GM23338 (cell line): ENCODE measurements at regions not wholly inside any gene's neighbourhood (a gene's known extent, or its start where the extent isn't known, plus 50 kb on each side); places are given as distances from the start of the nearest gene placed in this dataset.

Experiments
- ATAC-seq: fragments of 200-7000 bp; cut with Tn5 transposase; 3 replicates; pipeline ENCODE4 v1.9.1; 2020
- DNase-seq: peaks from one replicate; pipeline ENCODE4 v3.0.0-alpha.2; 2015; ENCODE audit warnings: low spot score
- H2AFZ ChIP-seq: fragments of 200-600 bp; sonication (generic); 2 replicates; pipeline ENCODE4 v1.8.0; 2016; ENCODE audit warnings: antibody characterized with exemption, mild to moderate bottlenecking, moderate library complexity
- H3F3A ChIP-seq: fragments of 200-600 bp; sonication (generic); replicated peaks from 2 replicates; pipeline ENCODE4 v1.8.0; 2017; ENCODE audit warnings: antibody characterized with exemption, mixed run types, low read depth
- H3K27ac ChIP-seq: fragments of 200-600 bp; sonication (generic); 2 replicates; pipeline ENCODE4 v1.6.1; 2016; ENCODE audit warnings: low read depth
- H3K27me3 ChIP-seq: fragments of 200-600 bp; sonication (generic); 2 replicates; pipeline ENCODE4 v1.8.0; 2016; ENCODE audit warnings: mild to moderate bottlenecking, mixed run types, moderate library complexity; ENCODE audit not compliant: insufficient read depth
- H3K36me3 ChIP-seq: fragments of 200-600 bp; sonication (generic); 2 replicates; pipeline ENCODE4 v1.8.0; 2016; ENCODE audit warnings: mild to moderate bottlenecking; ENCODE audit not compliant: insufficient read depth
- H3K4me1 ChIP-seq: fragments of 200-600 bp; sonication (generic); 2 replicates; pipeline ENCODE4 v1.8.0; 2016; ENCODE audit warnings: mild to moderate bottlenecking, moderate library complexity; ENCODE audit not compliant: insufficient read depth
- H3K4me2 ChIP-seq: fragments of 200-600 bp; sonication (generic); 2 replicates; pipeline ENCODE4 v1.7.1; 2017; ENCODE audit warnings: mixed run types
- H3K4me3 ChIP-seq: fragments of 200-600 bp; sonication (generic); 2 replicates; pipeline ENCODE4 v1.6.1; 2016; ENCODE audit warnings: mixed run types
- H3K79me2 ChIP-seq: fragments of 200-600 bp; sonication (generic); replicated peaks from 2 replicates; pipeline ENCODE4 v1.8.0; 2017; ENCODE audit warnings: mild to moderate bottlenecking; ENCODE audit not compliant: insufficient read depth
- H3K9me2 ChIP-seq: fragments of 200-600 bp; sonication (generic); 2 replicates; pipeline ENCODE4 v1.8.0; 2017; ENCODE audit not compliant: insufficient read depth
- H4K20me1 ChIP-seq: fragments of 200-600 bp; sonication (generic); replicated peaks from 2 replicates; pipeline ENCODE4 v1.8.0; 2017; ENCODE audit warnings: mild to moderate bottlenecking; ENCODE audit not compliant: insufficient read depth
- H3K27ac Mint-ChIP-seq: 2 replicates; pipeline ENCODE4 v1.8.0; 2020; ENCODE audit warnings: inconsistent platforms, mild to moderate bottlenecking, moderate library complexity, mixed read lengths
- H3K27me3 Mint-ChIP-seq: 3 replicates; pipeline ENCODE4 v1.8.0; 2022; ENCODE audit warnings: low read depth, mild to moderate bottlenecking, moderate library complexity, mixed read lengths, inconsistent platforms; ENCODE audit not compliant: insufficient read depth, poor library complexity
- H3K36me3 Mint-ChIP-seq: 3 replicates; pipeline ENCODE4 v1.8.0; 2021; ENCODE audit warnings: low read depth, mild to moderate bottlenecking, inconsistent platforms, moderate library complexity, mixed read lengths
- H3K4me1 Mint-ChIP-seq: 3 replicates; pipeline ENCODE4 v1.8.0; 2020; ENCODE audit warnings: mild to moderate bottlenecking, inconsistent platforms, mixed read lengths
- H3K4me3 Mint-ChIP-seq: 3 replicates; pipeline ENCODE4 v1.8.0; 2021; ENCODE audit warnings: moderate library complexity, mild to moderate bottlenecking, inconsistent platforms, mixed read lengths
- H3K9me3 Mint-ChIP-seq: 3 replicates; pipeline ENCODE4 v1.8.0; 2020; ENCODE audit warnings: moderate library complexity, mild to moderate bottlenecking, inconsistent platforms, mixed read lengths
- CREB1 ChIP-seq: fragments of 250-450 bp; sonication (Bioruptor Pico); IDR thresholded peaks from 2 replicates; pipeline ENCODE4 v1.5.0; 2020; ENCODE audit warnings: low read depth, mild to moderate bottlenecking, moderate library complexity
- EZH2 ChIP-seq: fragments of 200-600 bp; sonication (generic); IDR thresholded peaks from one replicate; pipeline ENCODE4 v1.8.0; 2017; ENCODE audit warnings: antibody characterized with exemption, mild to moderate bottlenecking, low read depth; ENCODE audit not compliant: unreplicated experiment
- EZH2phosphoT487 ChIP-seq: fragments of 200-600 bp; sonication (generic); IDR thresholded peaks from one replicate; pipeline ENCODE4 v1.8.1; 2018; ENCODE audit warnings: antibody characterized with exemption; ENCODE audit not compliant: unreplicated experiment
- JUNB ChIP-seq: IDR thresholded peaks from one replicate; pipeline ENCODE4 v1.6.1; 2016; ENCODE audit warnings: antibody characterized with exemption; ENCODE audit not compliant: unreplicated experiment
- NANOG ChIP-seq: IDR thresholded peaks from 2 replicates; pipeline ENCODE4 v1.6.1; 2016; ENCODE audit warnings: antibody characterized with exemption, borderline replicate concordance
- POLR2AphosphoS5 ChIP-seq: IDR thresholded peaks from 2 replicates; pipeline ENCODE4 v1.6.1; 2016; ENCODE audit warnings: antibody characterized with exemption, low read depth
- STAT1 ChIP-seq: IDR thresholded peaks from one replicate; pipeline ENCODE4 v1.6.1; 2016; ENCODE audit warnings: antibody characterized with exemption; ENCODE audit not compliant: unreplicated experiment
- ZNF114 ChIP-seq: fragments of 250-450 bp; sonication (Bioruptor Pico); IDR thresholded peaks from 2 replicates; pipeline ENCODE4 v1.5.0; 2020; ENCODE audit warnings: mild to moderate bottlenecking, moderate library complexity
- ZNF331 ChIP-seq: fragments of 250-450 bp; sonication (Bioruptor Pico); IDR thresholded peaks from 2 replicates; pipeline ENCODE4 v1.5.0; 2020; ENCODE audit warnings: low read depth, mild to moderate bottlenecking, moderate library complexity
- TF ChIP-seq, protein P1 (sequence below), 2 experiments: fragments of 200-600 bp in 1 of 2; sonication (generic) in 1 of 2; conservative IDR thresholded peaks; 2 replicates each; pipeline versions ENCODE4 v1.5.1 to v1.6.1; 2016 to 2017; ENCODE audit warnings: antibody characterized with exemption in 2 of 2, low read depth in 2 of 2, mild to moderate bottlenecking in 2 of 2, moderate library complexity in 1 of 2
- TF ChIP-seq, protein P2 (sequence below): fragments of 250-450 bp; sonication (Bioruptor Pico); IDR thresholded peaks from 2 replicates; pipeline ENCODE4 v1.5.0; 2020; ENCODE audit warnings: mild to moderate bottlenecking, moderate library complexity
- TF ChIP-seq, protein P3 (sequence below): IDR thresholded peaks from 2 replicates; pipeline ENCODE4 v1.6.1; 2016; ENCODE audit warnings: antibody characterized with exemption

DNA sequence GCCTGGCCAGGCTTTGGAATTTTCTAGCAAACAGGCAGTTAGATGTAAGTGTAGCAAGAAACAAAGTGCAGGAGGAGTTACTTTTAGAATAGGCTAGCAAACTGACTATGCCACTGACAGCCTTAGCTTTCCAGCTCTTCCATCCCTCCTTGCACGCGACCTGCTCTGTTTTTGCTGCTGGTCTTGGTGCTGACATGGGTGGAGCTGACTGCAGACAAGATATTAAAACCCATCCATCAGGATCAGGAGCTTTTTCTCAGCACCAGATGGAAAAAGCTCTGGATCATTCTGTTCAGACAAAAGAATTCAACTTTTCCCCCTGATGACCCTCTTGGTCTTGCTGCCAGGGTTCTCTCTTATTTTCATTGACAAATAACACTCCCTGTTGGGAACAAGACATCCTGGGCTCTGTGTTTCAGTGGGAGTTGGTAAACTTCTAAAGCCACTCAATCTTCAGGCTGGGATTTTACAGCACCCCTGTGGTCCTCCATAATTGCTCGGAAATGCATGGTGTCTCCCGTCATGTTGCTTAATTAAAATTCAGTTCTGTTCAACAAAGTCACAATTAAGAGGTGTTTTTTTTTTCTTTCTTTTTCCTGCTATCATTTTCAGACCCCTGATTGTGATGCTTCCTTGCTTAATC, 240.0 kb upstream of the LARGE1 start:
- Histone ChIP-seq H4K20me1 (no peaks in the 10 kb centered on the region), H3K4me3 (no peak overlapping the region), H3K4me1 (peaks cover 7% of the 10 kb centered on the region; the same call in 1 of the 2 replicates), H3K79me2 (no peaks in the 10 kb centered on the region), H3K4me2 (no peak overlapping the region), H3K27ac (no peak overlapping the region), H3F3A (no peaks in the 10 kb centered on the region), H3K27me3 (no peaks in the 10 kb centered on the region), H3K36me3 (no peaks in the 10 kb centered on the region), H2AFZ (no peak overlapping the region; the same call in 1 of the 2 replicates), H3K9me2 (peaks cover 6% of the 10 kb centered on the region)
- H3K36me3 Mint-ChIP-seq: no peaks in the 10 kb centered on the region; the same call in 2 of the 3 replicates
- H3K4me3 Mint-ChIP-seq: no peak overlapping the region
- peaks cover 21% of the 10 kb centered on the region for H3K4me1 Mint-ChIP-seq
- DNase-seq: peak; percentile 11
- H3K9me3 Mint-ChIP-seq: peaks cover 53% of the 10 kb centered on the region
- TF ChIP-seq JUNB: no peak
- TF ChIP-seq ZNF114 (CRISPR knock-in tag): no peak
- peak; percentile 71 for ATAC-seq
- H3K27me3 Mint-ChIP-seq: no peaks in the 10 kb centered on the region
- H3K27ac Mint-ChIP-seq: no peak overlapping the region

DNA sequence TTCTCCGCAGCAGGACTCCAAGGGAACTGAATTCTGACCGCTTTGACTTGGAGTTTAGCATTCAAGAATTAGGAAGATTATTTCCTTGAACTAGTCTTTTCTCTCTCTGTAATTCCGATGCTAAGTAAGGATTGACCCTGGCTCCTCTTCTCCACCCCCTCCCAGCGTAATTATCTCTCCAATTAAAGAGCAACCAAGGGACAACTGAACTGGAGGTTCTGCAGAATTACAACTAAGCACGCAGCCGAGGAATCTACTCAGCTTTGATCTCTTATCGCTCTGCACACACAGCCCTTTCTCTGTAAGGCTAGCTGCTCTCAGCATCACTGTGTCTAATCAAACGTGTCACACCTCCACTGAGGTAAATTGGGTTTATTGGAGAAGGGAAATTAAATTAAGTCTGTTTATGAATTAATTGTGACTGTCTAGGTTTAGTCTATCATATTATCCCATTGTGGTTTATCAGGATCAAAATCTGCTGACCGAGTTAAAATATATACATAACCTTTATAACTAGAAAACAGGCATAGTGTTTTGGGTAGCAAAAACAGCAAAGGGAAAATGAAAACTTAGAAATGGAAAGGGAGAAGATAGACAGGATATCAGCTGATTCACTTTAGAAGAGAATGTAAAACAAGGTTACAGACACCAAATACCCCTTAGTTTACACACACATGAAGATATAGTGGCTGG, 241.3 kb upstream of the LARGE1 start:
- Histone ChIP-seq H3K27ac (no peak overlapping the region), H3F3A (no peaks in the 10 kb centered on the region), H4K20me1 (no peaks in the 10 kb centered on the region), H3K9me2 (peaks cover 6% of the 10 kb centered on the region; the same call in 1 of the 2 replicates), H2AFZ (no peak overlapping the region), H3K36me3 (no peaks in the 10 kb centered on the region), H3K27me3 (no peaks in the 10 kb centered on the region), H3K4me2 (no peak overlapping the region), H3K79me2 (no peaks in the 10 kb centered on the region), H3K4me1 (peaks cover 7% of the 10 kb centered on the region; the same call in 1 of the 2 replicates), H3K4me3 (no peak overlapping the region)
- Mint-ChIP-seq H3K4me3 (no peak overlapping the region), H3K27me3 (no peaks in the 10 kb centered on the region), H3K9me3 (peaks cover 48% of the 10 kb centered on the region), H3K4me1 (peaks cover 21% of the 10 kb centered on the region), H3K27ac (no peak overlapping the region), H3K36me3 (no peaks in the 10 kb centered on the region; the same call in 2 of the 3 replicates)
- no peak for DNase-seq
- ATAC-seq: no peak
- TF ChIP-seq CREB1 (CRISPR knock-in tag): no peak
- TF ChIP-seq ZNF114 (CRISPR knock-in tag): no peak
- no peak for TF ChIP-seq STAT1
- TF ChIP-seq JUNB: no peak
- TF ChIP-seq, protein P1, sequence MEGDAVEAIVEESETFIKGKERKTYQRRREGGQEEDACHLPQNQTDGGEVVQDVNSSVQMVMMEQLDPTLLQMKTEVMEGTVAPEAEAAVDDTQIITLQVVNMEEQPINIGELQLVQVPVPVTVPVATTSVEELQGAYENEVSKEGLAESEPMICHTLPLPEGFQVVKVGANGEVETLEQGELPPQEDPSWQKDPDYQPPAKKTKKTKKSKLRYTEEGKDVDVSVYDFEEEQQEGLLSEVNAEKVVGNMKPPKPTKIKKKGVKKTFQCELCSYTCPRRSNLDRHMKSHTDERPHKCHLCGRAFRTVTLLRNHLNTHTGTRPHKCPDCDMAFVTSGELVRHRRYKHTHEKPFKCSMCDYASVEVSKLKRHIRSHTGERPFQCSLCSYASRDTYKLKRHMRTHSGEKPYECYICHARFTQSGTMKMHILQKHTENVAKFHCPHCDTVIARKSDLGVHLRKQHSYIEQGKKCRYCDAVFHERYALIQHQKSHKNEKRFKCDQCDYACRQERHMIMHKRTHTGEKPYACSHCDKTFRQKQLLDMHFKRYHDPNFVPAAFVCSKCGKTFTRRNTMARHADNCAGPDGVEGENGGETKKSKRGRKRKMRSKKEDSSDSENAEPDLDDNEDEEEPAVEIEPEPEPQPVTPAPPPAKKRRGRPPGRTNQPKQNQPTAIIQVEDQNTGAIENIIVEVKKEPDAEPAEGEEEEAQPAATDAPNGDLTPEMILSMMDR (conservative IDR thresholded peaks at IDR 0.05; ENCODE audit: low read depth in 2 of 2): no peak
- TF ChIP-seq ZNF331 (CRISPR knock-in tag): no peak
- TF ChIP-seq EZH2phosphoT487: no peak
- TF ChIP-seq NANOG: no peak
- TF ChIP-seq, protein P2, sequence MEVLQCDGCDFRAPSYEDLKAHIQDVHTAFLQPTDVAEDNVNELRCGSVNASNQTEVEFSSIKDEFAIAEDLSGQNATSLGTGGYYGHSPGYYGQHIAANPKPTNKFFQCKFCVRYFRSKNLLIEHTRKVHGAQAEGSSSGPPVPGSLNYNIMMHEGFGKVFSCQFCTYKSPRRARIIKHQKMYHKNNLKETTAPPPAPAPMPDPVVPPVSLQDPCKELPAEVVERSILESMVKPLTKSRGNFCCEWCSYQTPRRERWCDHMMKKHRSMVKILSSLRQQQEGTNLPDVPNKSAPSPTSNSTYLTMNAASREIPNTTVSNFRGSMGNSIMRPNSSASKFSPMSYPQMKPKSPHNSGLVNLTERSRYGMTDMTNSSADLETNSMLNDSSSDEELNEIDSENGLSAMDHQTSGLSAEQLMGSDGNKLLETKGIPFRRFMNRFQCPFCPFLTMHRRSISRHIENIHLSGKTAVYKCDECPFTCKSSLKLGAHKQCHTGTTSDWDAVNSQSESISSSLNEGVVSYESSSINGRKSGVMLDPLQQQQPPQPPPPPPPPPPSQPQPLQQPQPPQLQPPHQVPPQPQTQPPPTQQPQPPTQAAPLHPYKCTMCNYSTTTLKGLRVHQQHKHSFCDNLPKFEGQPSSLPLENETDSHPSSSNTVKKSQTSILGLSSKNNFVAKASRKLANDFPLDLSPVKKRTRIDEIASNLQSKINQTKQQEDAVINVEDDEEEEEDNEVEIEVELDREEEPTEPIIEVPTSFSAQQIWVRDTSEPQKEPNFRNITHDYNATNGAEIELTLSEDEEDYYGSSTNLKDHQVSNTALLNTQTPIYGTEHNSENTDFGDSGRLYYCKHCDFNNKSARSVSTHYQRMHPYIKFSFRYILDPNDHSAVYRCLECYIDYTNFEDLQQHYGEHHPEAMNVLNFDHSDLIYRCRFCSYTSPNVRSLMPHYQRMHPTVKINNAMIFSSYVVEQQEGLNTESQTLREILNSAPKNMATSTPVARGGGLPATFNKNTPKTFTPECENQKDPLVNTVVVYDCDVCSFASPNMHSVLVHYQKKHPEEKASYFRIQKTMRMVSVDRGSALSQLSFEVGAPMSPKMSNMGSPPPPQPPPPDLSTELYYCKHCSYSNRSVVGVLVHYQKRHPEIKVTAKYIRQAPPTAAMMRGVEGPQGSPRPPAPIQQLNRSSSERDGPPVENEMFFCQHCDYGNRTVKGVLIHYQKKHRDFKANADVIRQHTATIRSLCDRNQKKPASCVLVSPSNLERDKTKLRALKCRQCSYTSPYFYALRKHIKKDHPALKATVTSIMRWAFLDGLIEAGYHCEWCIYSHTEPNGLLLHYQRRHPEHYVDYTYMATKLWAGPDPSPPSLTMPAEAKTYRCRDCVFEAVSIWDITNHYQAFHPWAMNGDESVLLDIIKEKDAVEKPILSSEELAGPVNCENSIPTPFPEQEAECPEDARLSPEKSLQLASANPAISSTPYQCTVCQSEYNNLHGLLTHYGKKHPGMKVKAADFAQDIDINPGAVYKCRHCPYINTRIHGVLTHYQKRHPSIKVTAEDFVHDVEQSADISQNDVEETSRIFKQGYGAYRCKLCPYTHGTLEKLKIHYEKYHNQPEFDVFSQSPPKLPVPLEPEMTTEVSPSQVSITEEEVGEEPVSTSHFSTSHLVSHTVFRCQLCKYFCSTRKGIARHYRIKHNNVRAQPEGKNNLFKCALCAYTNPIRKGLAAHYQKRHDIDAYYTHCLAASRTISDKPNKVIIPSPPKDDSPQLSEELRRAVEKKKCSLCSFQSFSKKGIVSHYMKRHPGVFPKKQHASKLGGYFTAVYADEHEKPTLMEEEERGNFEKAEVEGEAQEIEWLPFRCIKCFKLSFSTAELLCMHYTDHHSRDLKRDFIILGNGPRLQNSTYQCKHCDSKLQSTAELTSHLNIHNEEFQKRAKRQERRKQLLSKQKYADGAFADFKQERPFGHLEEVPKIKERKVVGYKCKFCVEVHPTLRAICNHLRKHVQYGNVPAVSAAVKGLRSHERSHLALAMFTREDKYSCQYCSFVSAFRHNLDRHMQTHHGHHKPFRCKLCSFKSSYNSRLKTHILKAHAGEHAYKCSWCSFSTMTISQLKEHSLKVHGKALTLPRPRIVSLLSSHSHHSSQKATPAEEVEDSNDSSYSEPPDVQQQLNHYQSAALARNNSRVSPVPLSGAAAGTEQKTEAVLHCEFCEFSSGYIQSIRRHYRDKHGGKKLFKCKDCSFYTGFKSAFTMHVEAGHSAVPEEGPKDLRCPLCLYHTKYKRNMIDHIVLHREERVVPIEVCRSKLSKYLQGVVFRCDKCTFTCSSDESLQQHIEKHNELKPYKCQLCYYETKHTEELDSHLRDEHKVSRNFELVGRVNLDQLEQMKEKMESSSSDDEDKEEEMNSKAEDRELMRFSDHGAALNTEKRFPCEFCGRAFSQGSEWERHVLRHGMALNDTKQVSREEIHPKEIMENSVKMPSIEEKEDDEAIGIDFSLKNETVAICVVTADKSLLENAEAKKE (CRISPR knock-in tag): no peak
- TF ChIP-seq, protein P3, sequence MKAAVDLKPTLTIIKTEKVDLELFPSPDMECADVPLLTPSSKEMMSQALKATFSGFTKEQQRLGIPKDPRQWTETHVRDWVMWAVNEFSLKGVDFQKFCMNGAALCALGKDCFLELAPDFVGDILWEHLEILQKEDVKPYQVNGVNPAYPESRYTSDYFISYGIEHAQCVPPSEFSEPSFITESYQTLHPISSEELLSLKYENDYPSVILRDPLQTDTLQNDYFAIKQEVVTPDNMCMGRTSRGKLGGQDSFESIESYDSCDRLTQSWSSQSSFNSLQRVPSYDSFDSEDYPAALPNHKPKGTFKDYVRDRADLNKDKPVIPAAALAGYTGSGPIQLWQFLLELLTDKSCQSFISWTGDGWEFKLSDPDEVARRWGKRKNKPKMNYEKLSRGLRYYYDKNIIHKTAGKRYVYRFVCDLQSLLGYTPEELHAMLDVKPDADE: no peak
- TF ChIP-seq POLR2AphosphoS5: no peak
- TF ChIP-seq EZH2: no peak
